HTR-8/SVneo (cell line): ENCODE measurements at regions not wholly inside any gene's neighbourhood (a gene's known extent, or its start where the extent isn't known, plus 50 kb on each side); places are given as distances from the start of the nearest gene placed in this dataset.
"Not testable (repeated sequence)": the region's sequence is repeated elsewhere in the genome, so short reads cannot be mapped to it uniquely, and the experiment has no call there.

Source experiments
- DNase-seq: peaks from one replicate; pipeline ENCODE4 v3.0.0; 2011; ENCODE audit warnings: low spot score, mixed read lengths; ENCODE audit not compliant: insufficient read length
- FAIRE-seq: peaks from 2 replicates; lab custom pipeline; 2011; peaks lifted over from hg19 to GRCh38; lab: Jason Lieb, UNC

DNA sequence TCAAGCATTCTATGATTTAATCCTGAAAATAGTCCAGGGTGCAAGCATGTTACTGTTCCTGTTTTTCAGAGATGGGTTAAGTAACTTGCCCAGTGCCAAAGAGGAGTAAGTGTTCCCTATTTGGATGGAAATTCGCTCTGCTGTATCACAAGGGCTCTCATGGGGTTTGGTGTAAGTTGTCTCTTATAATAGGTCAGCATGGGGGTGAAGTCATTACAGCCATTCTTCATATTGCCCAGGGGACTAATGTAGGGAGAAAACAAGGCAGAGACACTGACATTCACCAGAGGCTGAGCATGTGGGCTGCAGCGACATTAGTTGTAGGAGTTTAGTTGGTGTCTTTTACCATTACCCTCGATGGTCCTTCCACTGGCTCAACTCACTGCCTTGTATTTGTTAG lies 142.1 kb upstream of the GLRA1 start:
- no peak for DNase-seq
- no peak for FAIRE-seq

DNA sequence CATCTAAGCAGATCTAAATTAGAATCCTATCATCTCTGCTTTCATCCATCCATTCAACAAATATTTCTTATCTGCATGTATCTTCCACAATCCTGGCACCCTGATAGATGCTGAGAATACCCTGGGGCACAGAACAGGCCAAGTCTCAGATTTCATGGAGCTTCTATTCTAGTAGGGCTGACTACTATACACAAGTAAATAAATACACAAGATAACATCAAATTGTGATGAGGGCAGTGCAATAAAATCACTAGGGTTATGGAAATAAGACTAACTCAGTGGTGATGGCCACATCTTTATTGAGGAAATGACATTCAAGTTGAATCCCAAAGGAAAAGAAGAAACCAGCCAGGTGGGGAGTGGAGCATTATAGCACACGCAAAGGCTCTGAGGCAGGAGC lies 138.4 kb upstream of the GLRA1 start:
- DNase-seq (no peak), FAIRE-seq (no peak)

DNA sequence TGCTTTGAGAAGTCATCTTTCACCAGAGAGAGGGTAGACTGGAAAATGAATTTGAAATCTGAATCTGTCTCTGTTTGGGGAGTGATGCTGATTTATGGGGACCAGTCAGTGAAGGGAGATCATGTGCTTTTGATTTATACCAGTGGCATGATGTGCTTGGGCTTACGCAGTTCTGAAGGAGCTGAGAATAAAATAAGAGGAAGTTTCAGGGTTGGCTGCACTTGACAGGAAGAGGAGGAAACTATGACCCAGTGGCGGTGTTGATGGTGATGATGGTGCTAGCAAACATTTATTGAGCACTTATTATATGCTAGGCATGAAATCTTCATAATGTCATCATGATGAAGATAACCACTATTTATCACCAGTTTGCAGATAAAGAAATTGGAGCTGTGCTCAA lies 136.4 kb upstream of the GLRA1 start:
- no peak for DNase-seq
- no peak for FAIRE-seq

DNA sequence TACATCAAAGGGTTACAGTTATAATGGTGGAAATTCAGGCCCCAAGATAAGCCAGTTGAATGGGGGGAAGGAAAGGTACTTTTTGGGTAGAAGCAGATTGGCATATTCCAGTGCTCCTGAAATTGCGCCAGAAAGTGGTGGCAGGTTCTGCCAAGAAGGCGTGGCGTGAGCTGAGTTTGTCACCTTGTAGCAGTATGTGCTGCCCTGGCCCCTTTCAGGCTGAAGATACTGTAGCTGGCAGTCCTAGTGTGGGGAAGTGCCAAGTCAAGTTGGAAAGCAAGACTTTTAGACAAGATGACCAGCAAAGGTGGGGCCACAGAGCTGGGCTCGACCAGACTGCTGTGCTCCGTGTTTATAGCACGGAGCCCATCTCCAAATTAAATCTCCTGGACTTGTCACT lies 133.6 kb upstream of the GLRA1 start:
- DNase-seq (no peak), FAIRE-seq (no peak)

DNA sequence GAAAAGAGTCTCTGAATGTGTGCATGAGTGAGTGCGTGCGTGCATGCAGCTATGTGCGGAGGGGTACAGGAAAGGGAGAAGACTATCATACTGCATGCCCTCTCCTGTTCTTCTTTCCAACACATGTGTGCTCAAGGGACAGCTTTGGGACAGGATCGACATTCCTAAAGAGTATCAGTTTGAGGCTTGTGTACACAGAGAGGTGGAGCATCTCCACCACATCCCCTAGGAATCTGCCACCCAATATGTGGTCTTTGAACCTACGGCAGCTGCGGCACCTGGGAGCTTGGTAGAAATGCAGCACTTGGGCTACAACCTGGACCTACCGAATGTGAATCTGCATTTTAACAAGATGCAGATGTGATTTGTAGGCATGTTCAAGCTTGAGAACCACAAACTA lies 132.3 kb upstream of the GLRA1 start:
- DNase-seq (no peak), FAIRE-seq (no peak)

DNA sequence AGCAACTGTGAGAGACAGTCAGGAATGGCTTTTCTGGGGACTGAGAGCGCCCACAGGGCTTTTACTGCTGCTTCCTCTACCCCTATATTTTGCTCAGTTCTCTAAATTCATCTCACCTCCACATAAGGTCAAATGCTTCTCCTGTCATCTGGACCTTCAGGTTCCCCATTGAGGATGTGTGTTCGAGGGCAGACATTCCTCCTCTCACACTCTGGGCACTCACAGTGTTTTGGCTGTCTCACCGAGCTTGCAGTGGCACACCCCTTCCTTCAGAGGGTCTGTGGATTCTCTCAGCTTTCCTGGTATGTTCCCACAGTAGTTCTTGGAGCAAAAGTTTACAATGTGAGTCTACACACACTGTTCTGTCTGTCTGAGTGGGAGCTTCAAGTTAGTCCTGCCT lies 127.8 kb upstream of the GLRA1 start:
- DNase-seq (no peak), FAIRE-seq (no peak)

DNA sequence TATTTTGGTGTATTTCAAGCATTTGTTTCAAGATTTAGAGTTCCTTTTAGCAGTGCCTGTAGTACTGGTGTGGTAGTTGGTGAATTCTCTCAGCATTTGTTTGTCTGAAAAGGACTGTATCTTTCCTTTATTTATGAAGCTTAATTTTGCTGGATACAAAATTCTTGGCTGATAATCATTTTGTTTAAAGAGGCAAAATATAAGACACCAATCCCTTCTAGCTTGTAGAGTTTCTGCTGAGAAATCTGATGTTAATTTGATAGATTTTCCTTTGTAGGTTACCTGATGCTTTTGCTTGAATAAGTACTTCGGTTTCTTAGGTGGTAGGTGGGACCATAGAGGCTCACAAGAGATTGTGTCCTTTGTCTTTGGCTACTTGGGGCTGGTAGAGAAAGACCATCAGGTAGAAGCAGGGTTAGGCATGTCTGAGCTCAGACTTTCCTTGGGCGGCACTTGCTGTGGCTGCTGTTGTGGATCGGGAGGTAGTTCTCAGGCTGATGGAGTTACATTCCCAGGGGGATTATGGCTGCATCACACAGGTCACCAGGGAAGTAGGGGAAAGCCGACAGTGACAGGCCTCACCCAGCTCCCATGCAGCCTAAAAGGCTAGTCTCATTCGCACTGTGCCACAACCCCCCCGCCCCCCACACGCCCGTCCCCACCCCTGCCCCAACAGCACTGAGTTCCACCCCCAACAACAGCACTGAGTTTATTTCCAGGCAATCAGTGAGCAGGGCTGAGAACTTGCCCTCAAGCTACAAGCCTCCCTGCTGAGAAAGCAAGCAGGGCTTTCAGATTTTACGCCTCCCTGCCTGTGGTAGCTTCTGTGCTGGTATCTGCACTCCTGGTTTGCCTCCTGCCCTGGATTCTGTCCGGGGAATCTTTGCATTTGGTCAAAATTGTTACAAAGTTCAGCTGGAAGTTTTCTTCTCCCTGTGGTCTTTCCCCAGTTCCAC lies 127.1 kb upstream of the GLRA1 start:
- FAIRE-seq, result no peak
- no peak for DNase-seq

DNA sequence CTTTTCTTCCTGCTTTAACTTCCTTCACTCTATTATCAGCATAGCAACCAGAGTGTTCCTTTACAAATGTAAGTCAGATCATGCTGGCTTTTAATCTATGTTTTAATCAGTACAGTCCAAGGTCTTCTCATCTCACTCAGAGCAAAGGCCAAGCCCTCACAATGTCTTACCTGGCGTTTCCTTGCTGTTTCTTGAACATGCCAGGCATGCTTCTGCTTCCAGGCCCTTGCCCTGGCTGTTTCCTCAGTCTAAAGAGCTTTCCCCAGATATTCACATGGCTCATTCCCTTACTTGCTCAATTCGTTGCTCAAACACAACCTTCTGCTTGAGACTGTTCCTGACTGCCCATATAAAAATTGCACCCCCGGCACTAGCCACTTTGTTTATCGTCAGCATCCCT lies 121.7 kb upstream of the GLRA1 start:
- no peak for FAIRE-seq

DNA sequence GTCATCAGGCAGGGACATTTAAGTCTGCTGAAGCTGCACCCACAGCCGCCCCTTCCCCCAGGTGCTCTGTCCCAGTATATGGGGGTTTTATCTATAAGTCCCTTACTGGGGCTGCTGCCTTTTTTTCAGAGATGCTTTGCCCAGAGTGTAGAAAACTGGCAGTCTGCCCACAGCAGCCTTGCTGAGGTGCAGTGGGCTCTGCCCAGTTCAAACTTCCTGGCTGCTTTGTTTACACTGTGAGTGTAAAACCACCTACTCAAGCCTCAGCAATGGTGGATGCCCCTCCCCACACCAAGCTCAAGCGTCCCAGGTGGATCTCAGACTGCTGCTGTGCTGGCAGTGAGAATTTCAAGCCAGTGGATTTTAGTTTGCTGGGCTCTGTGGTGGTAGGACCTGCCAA lies 114.2 kb upstream of the GLRA1 start:
- not testable (repeated sequence) for FAIRE-seq, DNase-seq

More for the DNA sequence above, 121.7 kb upstream of the GLRA1 start:
- DNase-seq, result no peak

DNA sequence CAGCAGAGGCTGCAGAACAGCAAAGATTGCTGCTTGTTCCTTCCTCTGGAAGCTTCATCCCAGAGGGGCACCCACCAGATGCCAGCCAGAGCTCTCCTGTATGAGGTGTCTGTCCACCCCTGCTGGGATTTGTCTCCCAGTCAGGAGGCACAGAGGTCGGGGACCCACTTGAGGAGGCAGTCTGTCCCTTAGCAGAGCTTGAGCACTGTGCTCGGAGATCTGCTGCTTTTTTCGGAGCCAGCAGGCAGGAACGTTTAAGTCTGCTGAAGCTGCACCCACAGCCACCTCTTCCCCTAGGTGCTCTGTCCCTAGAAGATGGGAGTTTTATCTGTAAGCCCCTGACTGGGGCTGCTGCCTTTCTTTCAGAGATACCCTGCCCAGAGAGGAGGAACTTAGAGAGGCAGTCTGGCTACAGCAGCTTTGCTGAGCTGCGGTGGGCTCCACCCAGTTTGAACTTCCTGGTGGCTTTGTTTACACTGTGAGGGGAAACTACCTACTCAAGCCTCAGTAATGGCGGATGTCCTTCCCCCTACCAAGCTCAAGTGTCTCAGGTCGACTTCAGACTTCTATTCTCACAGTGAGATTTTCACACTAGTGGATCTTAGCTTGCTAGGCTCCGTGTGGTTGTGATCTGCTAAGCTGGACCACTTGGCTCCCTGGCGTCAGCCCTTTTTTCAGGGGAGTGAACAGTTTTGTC lies 101.8 kb upstream of the GLRA1 start:
- not testable (repeated sequence) for FAIRE-seq, DNase-seq

DNA sequence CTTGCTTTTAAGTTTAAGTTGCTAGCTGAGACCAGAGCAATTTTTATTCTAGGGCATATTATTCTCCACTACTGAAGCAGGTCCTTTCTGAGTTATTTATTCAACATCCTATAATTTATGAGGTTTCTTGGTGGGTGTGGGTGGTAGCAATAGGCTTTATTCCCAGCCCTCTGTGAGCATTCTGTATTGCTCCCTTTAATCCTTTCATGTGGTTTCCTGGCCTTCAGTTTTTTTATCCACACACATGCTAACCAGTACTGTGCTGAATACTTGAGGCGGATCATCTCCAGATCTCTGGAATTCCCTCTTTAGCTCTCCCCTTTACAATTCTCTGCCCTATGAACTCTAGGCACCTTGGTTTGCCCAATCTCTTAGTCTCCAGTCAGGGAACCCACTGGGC lies 91.8 kb upstream of the GLRA1 start:
- no peak for FAIRE-seq
- DNase-seq, result no peak

DNA sequence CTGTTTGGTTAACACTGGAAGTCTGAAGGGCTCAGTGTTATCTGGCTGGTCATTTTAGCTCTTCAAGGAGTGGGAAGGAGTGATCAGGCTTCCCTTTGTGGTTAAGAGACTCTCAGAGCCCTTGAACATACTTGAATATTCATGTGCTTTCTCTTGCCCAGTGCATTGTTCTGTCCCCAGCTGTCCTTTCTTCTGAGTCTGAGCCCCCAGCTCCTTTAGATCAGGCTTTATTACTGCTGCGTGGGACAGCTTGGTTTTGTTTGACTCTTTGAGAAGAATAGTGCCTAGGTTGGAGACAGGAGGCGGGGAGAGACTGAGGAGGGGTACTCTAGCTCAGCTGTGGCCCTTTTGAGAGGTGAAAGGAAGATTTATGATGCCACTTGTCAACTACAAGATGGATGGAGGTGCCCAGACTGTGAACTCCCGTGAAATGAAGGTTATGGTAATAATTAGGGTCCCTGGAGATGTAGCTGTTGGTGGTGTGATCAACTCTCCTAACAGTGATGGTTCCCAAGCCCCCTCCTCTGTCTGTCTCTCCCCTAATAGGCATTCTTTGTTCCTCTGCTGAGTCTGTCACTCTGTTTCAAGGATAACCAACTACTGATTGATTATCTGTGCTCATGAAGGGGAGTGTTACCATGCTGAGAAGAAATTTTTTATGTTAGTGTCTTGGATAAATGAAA lies 83.1 kb upstream of the GLRA1 start:
- FAIRE-seq (no peak), DNase-seq (no peak)

DNA sequence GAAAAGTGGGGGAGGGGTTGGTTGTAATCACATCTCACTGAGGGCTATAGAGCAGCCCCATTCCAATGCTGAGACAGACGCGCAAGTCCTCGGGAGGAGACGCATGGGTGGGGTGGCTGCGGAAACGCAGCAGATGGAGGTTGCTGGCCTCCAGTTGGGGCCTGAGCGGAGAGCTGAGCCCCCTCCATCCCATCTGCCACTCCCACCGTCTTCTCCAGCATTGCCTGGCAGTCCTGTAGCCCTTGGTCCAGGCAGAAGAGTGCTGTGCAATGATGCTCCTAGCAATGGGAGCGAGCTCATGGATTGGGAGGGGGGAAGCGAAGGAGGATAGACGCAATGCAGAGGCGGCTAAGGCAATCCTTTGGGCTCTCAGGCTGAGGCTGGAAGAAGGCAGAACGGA lies 79.4 kb upstream of the GLRA1 start:
- FAIRE-seq, result no peak
- DNase-seq, result no peak
